Hepatocyte (in vitro differentiated cells): ENCODE measurements at regions not wholly inside any gene's neighbourhood (a gene's known extent, or its start where the extent isn't known, plus 50 kb on each side); places are given as distances from the start of the nearest gene placed in this dataset.

Experiments
- CTCF ChIP-seq: fragments of 200-600 bp; sonication (generic); IDR thresholded peaks from 2 replicates; pipeline ENCODE4 v1.5.1; 2016; ENCODE audit warnings: antibody characterized with exemption, mild to moderate bottlenecking; ENCODE audit not compliant: poor library complexity
- EZH2 ChIP-seq: fragments of 200-600 bp; sonication (generic); IDR thresholded peaks from 2 replicates; pipeline ENCODE4 v1.6.1; 2016; ENCODE audit warnings: antibody characterized with exemption, mild to moderate bottlenecking, borderline replicate concordance
- EZH2phosphoT487 ChIP-seq: fragments of 200-600 bp; sonication (generic); IDR thresholded peaks from one replicate; pipeline ENCODE4 v1.6.1; 2018; ENCODE audit warnings: antibody characterized with exemption, mild to moderate bottlenecking, low read depth, moderate library complexity; ENCODE audit not compliant: unreplicated experiment, severe bottlenecking

- TF ChIP-seq CTCF = no peak
- no peak for TF ChIP-seq EZH2
- no peak for TF ChIP-seq EZH2phosphoT487
Measured at GRCh38 chr11:87459351-87459750, 421.6 kb downstream of the TMEM135 start.
